GM18867 (cell line): ENCODE measurements at regions not wholly inside any gene's neighbourhood (a gene's known extent, or its start where the extent isn't known, plus 50 kb on each side); places are given as distances from the start of the nearest gene placed in this dataset.

Experiments
- ATAC-seq: cut with Tn5 transposase; IDR thresholded peaks from one replicate; pipeline ENCODE4 v1.9.1; 2021; ENCODE audit warnings: mild to moderate bottlenecking, moderate library complexity; ENCODE audit not compliant: unreplicated experiment

- no peak for ATAC-seq
Measured at GRCh38 chr14:38850664-38851063, 252.4 kb downstream of the SEC23A start.

- ATAC-seq = no peak
Measured at GRCh38 chr14:38848243-38848935, 254.6 kb downstream of the SEC23A start.

- ATAC-seq = no peak
Measured at GRCh38 chr14:38847161-38847560, 255.9 kb downstream of the SEC23A start.

- ATAC-seq = no peak
Measured at GRCh38 chr14:38839694-38840365, 263.2 kb downstream of the SEC23A start.

- ATAC-seq = no peak
Measured at GRCh38 chr14:38838979-38839323, 264.1 kb downstream of the SEC23A start.

- no peak for ATAC-seq
Measured at GRCh38 chr14:38838049-38838978, 264.7 kb downstream of the SEC23A start.

GRCh38 chr14:38837343-38838048, 265.5 kb downstream of the SEC23A start:
- ATAC-seq = no peak

GRCh38 chr14:38836539-38836938, 266.5 kb downstream of the SEC23A start:
- no peak for ATAC-seq

GRCh38 chr14:38835874-38836273, 267.2 kb downstream of the SEC23A start:
- no peak for ATAC-seq

- ATAC-seq = no peak
Measured at GRCh38 chr14:38828183-38828827, 274.7 kb downstream of the SEC23A start.

GRCh38 chr14:38824706-38825105, 278.3 kb downstream of the SEC23A start:
- ATAC-seq = no peak

- ATAC-seq = no peak
Measured at GRCh38 chr14:38818555-38818954, 284.5 kb downstream of the SEC23A start.

GRCh38 chr14:38808734-38809455, 294.1 kb downstream of the SEC23A start:
- no peak for ATAC-seq

GRCh38 chr14:38799671-38800070, 303.4 kb downstream of the SEC23A start:
- no peak for ATAC-seq

GRCh38 chr14:38794677-38795076, 308.4 kb downstream of the SEC23A start:
- no peak for ATAC-seq

- ATAC-seq = no peak
Measured at GRCh38 chr14:38791862-38792261, 311.2 kb downstream of the SEC23A start.

- ATAC-seq = no peak
Measured at GRCh38 chr14:38790916-38791315, 312.1 kb downstream of the SEC23A start.

GRCh38 chr14:38789805-38790204, 313.2 kb downstream of the SEC23A start:
- no peak for ATAC-seq

- ATAC-seq = no peak
Measured at GRCh38 chr14:38788060-38788459, 315.0 kb downstream of the SEC23A start.

GRCh38 chr14:38786921-38787320, 316.1 kb downstream of the SEC23A start:
- ATAC-seq = no peak
